NCI-H2227 (cell line): ENCODE measurements at regions not wholly inside any gene's neighbourhood (a gene's known extent, or its start where the extent isn't known, plus 50 kb on each side); places are given as distances from the start of the nearest gene placed in this dataset.

Experiments used
- DNase-seq: peaks from one replicate; lab custom pipeline; 2025; ENCODE audit not compliant: unreplicated experiment; lab: John Stamatoyannopoulos, UW

DNA sequence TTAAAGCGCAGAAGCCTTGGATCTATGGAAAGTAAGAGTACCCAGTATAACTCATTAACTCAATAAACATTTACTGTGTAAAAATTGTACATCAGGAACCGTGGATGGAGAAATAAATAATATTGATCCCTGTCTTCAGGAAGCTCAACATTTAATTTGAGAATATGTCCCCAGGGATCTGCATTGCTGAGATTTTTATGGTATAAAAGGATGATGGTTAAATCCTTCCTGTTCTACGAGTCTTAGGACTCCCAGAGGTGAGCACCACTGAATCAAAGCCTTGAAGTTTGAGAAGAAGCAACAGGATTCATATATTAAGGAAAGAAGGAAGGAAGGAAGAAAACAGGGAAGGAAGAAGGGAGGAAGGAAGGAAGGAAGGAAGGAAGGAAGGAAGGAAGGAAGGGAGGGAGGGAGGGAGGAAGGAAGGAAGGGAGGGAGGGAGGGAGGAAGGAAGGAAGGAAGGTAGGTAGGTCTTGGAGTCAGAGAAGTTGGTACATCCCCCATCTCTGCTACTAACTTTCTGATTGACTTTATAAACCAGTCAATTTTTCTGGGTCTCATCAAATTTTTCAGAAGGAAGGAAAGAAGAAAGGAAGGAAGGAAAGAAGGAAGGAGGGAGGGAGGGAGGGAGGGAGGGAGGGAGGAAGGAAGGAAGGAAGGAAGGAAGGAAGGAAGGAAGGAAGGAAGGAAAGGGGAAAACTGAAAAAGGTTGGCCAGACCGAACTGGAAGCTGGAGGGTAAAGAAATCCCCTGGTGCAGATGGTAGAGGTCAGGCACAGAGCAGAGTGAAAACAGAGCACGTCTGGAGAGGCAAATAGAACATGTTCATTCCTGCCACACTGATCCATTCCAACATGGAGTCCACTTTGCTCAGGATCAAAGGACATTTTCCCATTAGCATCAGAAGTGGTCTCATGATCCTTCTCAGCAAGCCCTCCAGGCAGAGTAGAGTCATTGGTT, 422.2 kb upstream of the CDH11 start:
- DNase-seq: no peak

DNA sequence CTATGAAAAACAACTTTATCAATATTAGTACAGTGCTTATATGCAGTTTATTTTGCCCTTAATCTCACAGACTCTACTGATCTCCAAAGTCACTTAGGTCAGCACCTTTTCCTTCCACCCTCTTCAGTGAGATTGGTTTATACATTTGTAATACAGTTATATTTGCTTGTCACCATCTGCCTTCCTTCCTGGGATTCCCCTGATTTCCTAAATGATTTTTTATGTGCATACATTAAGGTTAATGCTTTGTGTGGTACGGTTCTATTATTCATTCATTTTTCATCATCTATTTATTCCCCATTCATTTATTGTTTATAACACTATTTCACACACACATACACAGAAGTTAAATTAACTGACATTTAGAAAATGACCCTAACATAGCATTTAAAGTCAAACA, 419.8 kb upstream of the CDH11 start:
- no peak for DNase-seq

DNA sequence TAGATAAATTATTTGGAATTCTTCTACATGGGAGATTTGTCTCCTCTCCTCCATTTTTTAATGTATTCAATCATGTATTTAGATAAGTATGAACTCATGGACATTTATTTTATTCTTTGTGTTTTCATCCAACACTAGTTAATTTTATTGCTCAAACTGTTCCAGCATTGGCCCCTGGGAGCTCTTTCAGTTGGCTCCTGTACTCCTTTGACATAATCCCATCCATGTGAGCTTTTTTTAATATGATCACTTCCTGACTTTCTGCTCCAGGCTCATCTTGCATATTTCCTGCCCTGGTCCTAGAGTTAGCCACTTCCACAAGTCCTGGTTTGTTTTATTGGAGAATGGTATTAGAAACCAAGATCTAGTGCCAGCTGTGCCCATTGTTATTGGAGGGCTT, 419.0 kb upstream of the CDH11 start:
- DNase-seq: no peak

GRCh38 chr16:65538976-65539375, 417.1 kb upstream of the CDH11 start:
- no peak for DNase-seq

DNA sequence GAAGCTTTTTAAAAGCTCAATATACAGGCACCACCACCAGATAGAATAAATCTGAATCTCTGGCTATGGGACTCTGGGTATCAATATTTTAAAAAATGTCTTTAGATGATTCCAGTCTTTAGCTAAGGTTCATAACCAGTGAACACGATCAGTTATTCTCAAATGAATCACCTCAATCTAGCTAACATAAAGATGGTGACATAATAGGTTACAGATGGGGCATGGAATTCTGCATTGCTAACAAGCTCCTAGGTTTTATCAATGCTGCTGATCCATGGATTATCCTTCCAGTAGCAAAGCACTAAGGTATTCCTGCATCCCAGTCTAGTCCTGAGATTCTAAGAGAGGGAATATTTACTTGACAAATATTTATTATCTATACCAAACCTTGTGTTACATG, 415.5 kb upstream of the CDH11 start:
- no peak for DNase-seq

DNA sequence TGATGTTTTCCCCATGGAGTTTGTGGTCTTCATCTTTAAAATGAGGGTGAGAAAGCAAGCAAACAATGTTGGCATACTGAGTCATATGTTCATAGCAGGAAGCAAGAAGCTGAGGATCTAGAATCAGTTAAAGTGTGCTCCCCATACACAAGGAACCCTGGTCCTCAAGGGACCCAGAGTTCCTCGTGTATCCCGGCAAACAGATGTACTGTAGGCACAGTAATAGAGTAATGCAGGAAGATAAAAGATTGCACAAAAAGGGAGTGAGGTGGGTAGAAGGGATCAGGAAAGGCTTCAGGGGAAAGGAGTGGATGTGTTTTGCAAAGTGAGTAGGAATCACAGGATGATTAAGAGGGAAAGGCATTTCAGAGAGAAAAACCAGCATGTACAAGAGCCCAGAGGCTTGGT, 412.3 kb upstream of the CDH11 start:
- no peak for DNase-seq

DNA sequence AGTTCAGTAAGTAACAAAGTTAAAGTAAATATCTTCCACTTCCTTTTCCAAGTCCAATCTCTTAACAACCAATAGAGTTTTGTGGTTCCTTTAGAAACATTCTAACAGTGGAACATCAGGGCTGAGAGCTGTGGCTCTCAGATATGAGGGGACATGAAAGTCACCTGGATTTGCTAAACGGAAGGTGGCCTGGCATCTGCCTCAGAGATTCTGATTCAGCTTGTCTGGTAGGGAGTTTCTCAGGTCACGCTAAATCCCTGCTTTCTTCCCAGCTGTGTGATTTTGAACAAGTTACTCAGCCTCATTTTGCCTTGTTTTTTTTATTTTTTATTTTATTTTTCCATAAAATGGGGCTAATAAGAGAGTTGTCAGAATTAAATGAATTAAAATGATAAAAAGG, 411.0 kb upstream of the CDH11 start:
- no peak for DNase-seq

DNA sequence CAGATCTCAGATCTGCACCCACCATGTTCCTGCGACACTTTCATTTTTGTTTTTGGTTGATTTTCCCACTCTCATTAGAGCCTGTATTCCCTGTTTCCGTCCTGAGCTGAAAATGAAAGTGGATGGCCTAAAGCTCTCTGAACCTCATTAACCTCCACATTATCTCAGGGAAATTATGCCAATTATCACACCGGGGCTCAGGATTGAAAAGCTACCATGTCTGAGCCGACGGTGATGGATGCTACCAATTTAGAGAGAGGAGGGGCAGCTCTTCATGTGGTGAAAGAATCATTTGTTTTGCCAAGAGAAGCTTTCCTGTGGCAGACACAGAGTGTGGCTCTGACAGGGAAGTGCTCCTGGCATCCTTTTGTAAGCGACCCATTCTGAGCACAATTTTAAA, 410.4 kb upstream of the CDH11 start:
- no peak for DNase-seq

DNA sequence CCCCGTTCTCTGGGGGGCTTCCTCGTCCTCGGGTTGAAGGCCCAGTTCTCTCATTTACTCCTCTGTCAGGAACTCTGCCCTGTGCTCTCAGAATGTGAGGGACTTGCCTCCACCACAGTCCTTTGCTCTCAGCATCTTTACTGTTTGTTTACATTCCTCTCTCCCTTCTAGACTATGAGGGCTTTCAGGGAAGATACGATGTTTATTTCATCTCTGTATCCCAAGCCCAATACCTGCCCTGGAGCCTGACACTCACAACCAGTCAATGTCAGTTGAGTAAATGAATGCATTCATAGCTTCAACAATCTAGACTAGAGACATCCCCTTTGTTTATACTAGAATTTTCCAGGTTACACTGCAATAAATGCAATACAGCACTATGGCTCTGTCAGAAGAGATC, 409.6 kb upstream of the CDH11 start:
- no peak for DNase-seq

DNA sequence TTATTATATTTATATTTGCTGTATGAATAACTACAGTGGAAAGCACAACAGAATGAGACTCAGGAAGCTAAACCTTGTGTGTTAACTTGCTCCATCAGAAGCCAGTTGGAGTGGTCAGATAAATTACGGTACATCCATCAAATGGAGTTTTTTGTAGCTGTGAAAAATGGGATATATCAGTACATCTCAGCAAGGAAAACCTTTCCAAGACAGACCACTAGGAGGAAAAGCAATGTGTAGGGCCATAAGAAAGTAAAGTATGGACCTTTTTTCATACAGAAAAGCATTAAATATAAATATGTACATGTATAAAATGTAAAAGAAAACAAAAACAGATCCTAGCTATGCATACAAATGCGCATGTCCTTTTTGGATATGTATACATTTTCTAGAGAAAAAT, 403.8 kb upstream of the CDH11 start:
- no peak for DNase-seq

DNA sequence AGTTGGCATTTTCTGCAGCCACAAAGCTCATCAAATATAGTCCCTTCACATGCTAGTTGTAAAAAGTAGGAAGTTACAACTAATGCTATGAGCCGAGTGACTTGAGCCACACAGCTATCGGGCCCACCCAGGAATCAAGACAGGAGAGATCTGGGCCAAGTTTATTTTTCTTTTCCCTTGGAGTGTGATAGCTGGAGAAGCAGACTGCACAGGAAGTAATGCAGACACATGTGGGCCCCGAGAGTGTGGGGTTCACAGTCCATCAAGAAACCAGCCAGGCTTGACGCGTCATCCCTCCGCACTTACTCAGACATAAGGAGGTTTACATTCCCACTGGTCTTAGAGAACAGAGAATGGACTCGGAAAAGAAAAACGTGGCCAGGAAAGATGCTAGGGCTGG, 403.1 kb upstream of the CDH11 start:
- no peak for DNase-seq

DNA sequence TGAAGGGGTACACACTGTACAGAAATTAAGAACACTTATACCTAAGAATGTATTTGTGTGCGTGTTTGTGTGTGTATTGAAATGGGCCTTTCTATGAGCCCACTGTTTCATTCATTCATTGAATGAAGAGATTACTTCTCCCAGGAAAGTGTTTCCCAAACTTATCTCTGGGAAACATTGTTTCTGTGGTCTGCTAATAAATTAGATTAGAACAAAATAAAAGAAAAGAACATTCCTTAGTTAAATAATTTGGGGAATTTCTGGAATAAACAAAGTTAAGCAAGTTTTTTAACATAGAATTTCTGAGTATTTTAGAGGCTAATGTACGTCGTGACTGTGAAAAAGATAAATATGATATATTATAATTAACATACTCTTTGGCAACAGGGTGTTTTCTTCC, 402.4 kb upstream of the CDH11 start:
- DNase-seq: no peak

GRCh38 chr16:65523283-65523944, 401.6 kb upstream of the CDH11 start:
- no peak for DNase-seq

DNA sequence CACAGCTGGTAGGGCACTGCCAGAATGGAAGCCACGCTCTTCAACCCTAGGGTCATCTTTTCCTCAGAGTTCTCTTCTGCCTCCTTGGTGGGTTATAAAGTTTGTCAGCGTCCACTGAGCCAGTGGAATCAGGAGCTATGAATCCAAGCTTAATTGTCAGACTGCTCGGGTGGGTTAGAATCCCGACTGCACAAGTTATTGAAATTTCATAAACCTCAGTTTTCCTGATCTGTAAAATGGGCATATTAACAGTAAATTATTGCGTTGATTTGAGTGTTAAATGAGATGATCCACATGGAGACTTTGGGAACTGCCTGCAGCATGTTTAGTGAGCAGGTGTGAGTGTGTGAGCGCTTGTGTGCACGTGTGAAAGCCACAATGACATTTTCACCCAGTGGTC, 400.5 kb upstream of the CDH11 start:
- DNase-seq: no peak

DNA sequence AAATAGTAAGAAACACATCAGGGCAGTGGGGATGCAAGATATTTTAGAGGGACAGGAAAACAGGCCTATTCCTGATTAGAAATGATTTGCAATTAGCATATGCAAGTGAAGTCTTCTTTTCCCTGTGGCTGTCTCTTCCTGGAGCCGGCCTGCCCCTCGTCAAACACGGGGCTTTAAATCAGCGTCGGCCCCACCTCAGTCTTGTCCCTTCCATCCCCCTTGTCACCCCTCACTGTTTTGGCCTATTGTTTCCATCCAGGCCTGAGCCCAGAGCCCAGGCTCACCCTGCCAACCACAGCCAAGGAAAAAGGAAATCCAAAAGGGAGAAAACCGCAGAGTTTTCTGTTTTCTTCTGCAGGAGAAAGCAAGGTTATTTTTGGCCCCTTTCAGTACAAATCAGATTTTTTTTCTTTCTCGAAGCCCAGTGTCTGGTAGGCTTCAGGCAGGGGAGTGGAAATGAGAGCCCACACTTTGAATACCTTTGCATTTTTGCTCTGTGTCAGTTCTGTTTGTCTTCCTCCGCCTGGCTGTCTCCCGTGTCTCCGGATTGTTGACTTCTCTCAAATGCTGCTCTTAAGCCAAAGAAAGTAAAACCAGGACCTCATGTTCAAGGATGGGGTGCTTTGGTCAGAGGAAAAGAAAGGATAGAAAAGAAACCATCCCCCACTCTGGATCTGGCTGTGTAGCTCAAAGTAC, 399.9 kb upstream of the CDH11 start:
- DNase-seq: no peak

- DNase-seq: no peak
Observed at GRCh38 chr16:65519402-65519801, 397.5 kb upstream of the CDH11 start.

DNA sequence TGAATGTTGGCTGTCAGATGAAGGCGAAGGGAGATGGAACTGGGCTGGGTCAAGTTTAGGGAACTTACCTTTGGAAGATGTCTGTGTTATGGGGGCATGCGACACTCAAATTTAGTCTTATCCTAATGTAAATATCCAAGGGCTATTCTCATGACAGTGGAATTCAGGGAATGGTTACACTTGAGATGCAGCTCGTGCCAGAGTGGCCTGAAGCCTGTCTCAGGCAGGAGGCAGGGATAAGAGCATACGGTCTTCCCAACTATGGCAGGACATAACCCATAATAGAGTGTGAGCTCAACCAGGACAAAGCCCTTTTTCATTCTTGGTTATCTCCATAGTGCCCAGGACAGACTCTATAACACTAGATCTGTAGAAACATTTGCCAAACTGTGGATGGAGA, 393.3 kb upstream of the CDH11 start:
- DNase-seq: no peak

DNA sequence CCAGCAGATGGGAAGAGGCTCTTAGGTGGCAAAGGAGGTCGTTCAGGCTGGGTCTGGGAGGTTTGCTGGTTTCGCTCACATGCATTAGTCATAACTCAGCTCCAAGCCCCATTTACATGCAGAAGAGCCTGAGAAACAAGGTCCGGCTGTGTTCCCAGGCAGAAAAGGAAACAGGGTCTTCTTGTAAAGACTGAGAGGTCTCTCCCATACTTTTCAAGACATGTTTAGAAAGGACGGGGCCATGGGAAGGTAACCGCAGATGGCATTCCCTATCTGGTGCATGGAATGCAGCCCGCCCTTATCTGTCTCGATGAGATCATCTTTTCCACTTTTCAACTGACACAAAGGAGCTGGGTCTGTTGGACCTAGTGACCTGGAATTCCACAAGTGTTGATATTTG, 389.0 kb upstream of the CDH11 start:
- no peak for DNase-seq

DNA sequence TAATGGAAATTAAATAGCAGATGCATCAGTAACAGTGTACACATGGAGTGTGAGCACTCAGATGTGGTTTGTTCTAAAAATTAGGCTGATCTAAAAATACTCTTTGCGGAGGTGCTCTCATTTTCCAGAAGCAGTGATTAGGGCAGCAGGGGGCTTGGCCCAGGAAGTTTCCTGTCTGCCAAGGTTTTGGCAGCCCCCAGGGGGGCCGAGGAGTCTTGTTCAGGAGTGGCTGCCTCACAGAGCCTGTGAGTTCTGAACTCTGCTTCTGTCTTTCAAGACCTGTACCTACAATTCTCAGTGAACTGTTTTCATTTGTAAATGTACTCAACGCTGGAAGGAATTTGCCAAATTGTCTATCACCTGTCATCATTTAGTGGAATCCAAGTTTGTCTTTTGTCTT, 388.4 kb upstream of the CDH11 start:
- DNase-seq: no peak

GRCh38 chr16:65509172-65509571, 387.3 kb upstream of the CDH11 start:
- no peak for DNase-seq

GRCh38 chr16:65500919-65501318, 379.1 kb upstream of the CDH11 start:
- no peak for DNase-seq

DNA sequence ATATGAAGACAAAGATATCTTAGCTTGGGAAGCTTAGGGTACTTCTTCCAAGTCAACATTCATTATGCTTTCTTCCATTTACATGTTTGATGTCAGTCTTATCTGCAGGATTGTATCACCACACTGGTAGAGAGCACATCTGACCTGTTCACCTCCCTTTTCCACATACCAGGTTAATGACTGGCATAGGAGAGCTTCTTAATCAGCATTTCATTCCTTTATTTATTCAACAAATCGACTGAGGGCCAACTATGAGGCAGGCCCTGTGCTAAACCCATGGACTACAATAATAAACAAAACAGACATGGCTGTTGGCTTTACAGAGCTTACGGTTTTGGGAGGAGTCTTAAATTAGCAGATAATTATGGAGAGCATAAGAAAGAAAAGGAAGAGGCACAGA, 378.1 kb upstream of the CDH11 start:
- no peak for DNase-seq
